ENCODE measurements at regions not wholly inside any gene's neighbourhood (a gene's known extent, or its start where the extent isn't known, plus 50 kb on each side); places are given as distances from the start of the nearest gene placed in this dataset.
"Not testable (repeated sequence)": the region's sequence is repeated elsewhere in the genome, so short reads cannot be mapped to it uniquely, and the experiment has no call there.

DNA sequence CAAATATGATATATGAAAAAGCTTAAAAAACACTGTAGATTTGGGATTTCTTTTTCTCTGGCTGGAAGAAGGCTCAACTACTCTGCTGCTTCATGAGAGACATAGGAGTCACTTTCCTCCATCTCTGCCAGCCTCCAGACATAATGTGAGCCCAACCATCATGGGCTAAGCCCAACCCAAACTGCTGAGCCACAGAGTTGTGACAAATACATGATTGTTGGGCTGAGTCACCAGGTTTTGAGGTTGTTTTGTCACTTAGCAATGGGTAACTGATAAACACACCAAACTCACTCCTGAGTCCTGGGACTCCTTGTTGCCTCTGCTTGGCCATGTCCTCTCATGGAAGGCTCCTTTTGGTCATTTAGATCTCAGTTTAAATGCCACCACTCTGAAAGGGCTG lies 381.8 kb upstream of the FZD8 start:
- peak; percentile 2 for DNase-seq

DNA sequence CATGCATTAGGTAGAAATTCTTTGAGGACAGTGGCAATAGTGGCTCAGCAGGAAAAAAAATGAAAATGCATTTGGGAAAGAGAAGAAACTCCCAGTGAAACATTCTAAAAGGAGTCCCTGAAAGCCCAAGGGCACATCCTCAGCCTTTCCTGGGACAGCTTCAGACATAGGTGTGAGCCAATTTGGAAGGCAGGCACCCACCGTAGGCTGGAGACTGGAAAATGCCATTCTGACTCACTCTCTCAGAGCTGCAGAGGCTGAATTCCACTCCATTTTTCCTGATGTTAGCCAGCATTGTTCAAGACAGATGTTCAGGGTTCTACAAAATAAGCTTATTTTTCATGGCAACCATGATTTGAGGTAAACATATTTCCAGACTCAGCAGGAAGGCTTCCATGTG lies 379.0 kb upstream of the FZD8 start:
- no peak for DNase-seq

DNA sequence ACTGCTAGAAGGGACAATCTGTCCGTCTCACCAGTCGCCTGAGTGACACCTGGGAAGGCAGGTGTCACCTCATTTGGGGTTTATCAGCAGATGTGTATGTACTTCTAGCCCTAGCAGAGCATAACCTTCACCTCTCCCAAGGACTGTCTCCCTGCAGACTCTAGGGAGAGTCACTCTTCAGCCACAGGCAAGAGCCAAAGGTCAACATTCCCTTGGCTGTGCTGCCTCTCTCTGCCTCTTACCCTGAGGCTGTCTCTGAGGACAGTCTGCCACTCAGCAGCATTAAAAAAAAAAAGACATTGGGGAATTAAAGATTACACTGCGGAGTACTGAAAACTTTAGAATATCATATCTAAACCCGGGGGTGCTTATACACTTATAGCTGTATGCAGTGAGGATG lies 377.7 kb upstream of the FZD8 start:
- DNase-seq: no peak

DNA sequence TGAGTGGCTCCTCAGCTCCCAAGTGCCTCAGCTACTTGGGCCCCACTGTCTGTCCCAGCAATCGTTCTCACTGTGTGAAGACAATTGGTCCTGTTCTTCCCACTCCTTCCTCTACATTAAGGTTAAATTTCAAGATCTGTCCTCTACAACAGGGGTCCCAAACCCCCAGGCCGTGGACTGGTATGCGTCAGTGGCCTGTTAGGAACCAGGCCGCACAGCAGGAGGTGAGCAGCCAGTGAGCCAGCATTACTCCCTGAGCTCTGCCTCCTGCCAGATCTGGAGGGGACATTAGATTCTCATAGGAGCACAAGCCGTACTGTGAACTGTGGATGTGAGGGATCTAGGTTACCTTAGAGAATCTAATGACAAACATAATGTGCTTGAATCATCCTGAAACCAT lies 376.9 kb upstream of the FZD8 start:
- no peak for DNase-seq

DNA sequence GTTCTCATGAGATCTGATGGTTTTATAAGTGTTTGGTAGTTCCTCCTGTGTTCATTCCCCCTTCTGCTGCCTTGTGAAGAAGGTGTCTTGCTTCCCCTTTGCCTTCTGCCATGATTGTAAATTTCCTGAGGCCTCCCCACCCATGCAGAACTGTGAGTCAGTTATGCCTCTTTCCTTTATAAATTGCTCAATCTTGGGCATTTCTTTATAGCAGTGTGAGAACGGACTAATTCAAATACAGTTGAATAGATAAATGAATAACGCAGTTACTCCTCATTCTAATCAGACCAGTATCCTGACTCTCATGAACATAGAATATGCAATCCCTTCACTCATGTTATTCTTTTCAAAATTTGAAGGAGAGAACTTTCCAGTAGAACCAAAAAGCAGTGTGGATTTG lies 375.0 kb upstream of the FZD8 start:
- DNase-seq: no peak

DNA sequence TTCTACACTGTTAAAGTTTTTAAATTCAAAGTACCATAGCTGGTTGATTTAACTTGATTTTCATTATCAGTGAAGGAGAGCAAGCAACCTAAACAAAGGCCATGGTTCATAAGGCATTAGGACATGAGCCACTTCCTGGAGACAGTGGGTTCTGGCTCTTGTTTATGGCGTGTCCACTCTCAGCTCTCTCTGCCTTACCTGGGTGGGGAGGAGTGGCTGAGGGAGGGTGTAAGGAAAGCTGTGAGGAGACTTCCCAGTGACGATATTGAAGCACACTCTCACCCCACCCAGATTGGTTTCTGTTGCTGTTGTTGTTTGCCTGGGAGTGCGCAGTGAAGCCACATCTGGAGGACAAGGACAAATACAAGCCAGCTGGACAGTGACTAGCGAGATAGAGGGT lies 365.3 kb upstream of the FZD8 start:
- DNase-seq: no peak

DNA sequence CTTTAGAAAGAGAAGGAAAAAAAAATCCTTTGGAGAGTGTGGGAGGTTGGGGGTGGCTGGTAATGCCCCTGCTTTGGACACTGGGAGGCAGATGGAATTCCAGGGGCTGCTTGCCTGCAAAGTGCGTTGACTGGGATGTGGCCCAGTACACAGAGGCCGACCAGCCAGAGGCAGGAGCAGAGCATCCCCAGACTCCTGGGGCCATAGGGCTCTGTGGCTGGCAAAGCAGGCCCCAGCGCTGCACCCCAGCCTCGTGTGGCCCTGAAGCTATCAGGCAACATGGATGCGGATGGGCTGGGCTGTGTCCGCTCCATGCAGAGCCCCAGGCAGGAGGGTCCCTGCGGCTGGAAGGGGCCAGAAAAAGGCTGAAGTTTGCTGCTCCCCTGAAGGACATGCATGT lies 361.6 kb upstream of the FZD8 start:
- no peak for DNase-seq

DNA sequence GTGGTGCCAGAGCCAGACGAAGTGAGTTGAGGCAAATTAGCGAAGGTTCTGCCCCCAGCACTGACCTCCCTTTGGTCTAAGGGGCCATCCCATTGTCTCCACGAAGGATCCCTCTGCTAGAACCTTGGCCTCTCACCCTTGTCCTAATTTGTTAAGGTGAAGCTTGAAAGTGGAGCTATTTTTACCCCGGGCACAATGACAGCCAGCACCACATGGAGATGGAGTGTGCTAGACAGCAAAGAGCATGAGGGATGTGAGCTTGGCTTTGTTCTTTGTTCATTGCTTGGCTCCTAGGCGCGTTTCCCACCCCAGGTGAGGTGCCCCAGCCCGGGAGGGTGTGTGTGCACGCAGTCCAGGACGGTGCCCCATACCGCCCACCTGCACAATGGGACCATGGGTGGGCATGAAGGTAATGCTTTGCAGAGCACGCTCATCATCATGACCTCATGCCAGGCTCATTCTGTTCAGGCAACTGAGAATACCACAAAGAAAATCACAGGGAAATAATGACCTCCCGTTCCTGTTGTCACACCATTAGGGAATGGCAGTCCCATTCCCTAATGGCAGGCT lies 361.0 kb upstream of the FZD8 start:
- no peak for DNase-seq

DNA sequence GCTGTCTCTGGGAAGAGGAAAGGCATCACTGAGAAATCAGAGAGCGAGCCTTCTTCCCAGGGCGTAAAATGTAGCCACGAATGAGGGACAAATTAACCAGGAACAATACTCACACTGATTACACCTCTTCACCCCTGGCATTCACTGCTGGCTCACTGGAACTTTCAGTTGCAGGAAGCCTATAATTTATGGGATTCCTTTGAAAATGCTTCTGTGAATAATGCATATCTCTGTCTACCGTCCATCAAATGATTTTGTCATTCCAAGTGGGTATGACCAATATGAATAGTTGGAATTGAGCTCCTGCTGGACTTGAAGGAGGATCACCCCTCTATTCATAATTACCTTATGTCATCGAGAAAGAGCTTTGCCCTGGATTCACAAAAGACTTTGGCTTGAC lies 360.3 kb upstream of the FZD8 start:
- DNase-seq: no peak

DNA sequence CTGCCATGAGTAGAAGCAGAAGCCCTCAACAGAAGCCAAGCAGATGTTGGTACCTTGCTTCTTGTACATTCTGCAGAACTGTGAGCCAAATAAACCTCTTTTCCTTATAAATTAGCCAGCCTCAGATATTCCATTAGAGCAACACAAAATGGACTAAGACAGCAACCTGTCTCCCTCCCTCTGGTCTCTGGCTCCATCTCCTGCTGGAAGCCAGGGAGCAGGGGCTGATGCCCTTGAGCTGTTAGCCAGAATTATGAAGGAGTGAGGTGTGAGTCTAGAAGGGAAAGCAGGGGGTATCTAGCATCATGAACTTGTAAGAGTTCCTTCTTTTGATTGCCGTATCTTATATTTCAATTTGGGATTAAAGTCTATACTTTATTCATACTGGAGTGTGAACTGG lies 358.7 kb upstream of the FZD8 start:
- not testable (repeated sequence) for DNase-seq

DNA sequence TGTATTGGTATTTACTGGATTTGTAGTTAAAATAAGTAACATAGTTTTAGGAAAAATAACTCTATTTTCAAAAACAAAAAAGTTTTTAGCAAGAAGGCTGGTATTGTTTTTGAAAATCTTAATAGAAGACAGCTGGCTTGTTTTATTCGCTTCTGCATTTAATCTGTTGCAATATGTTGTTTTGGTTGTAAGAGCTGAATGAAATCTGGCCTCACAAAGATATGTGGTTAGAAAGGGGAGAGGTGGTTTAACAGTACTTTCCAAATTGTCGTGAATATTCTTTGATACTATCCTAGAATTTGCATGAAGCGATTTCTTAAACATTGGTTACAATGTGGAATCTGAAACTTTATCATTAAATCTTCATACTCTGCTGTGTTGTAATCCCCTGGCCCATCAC lies 355.9 kb upstream of the FZD8 start:
- no peak for DNase-seq

DNA sequence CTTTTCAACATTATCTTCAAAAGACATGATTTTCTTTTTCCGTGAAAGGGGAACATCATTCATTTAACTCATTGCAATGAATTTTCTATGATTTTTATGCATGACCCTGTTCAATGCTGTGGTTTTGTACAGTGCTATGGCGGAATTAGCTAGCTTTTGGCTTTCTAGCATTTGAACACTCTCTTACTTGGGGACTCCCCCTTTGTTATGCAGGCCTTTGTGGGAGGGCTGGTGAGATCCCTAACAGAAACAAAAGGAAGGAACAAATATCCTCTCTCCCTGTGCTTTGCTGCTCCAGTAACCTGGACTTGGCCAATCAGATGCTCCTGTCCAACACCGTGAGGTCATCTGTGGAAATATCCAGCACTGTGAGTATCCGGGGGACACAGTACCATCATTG lies 353.4 kb upstream of the FZD8 start:
- DNase-seq: no peak

DNA sequence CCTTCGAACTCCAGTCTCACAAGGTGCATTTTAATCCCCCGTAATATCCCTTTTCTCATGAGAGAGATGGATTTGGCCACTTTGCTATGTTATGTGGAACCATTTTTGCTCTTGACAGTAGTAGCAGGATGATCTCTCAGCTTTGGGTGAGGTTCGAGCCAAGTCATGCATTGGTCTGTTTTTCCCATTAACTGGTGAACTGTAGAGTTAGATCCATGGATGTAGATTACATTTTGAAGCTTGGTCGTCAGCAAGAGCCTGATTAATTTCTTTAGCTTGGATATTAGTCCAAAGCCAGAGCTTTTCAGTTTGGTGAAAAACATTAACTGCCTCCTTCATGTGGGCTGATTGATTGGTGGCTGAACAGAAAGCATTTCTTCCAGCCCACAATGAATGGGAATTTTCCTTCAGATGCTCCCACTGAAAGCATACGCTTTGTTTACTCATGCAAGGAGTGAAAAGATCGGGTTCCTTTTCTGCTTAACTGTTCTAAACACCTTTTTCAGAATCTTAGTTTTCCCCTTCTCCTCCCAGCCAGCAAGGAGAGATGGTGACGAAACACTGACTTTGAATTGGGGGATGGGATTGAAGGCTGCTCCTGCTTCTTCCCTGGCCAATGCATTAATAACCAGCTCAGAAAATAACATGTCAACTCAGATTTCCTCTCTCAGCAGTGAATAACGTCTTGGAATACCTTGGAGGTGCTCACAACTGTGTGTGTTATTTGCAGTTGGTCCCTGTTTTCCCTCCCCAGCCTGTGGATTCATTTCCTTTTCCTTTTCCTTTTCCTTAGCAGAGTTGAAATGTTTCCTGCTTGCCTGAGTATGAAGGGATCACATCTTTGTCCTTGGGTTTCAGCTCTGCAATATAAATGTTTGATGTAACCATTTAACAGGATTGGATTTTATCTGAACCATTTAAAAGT lies 351.8 kb upstream of the FZD8 start:
- DNase-seq: no peak

DNA sequence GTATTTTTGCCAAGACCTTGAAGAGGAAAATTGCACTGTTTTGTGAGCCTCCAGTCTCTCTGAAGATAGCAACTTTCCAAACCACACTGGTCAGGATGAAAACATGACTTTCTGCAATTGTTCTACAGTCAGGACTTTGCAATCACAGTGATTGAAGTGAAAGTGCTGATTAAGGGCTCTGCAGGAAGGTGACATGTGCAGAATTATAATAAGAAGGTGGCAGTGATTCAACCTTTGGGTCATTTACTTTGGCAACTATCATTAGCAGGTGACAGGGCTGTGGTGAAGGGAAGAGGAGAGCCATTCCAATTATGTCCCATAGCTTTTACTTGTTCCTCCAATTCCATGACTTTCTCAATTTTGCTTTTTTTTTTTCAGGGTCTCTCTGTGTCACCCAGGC lies 350.0 kb upstream of the FZD8 start:
- no peak for DNase-seq

DNA sequence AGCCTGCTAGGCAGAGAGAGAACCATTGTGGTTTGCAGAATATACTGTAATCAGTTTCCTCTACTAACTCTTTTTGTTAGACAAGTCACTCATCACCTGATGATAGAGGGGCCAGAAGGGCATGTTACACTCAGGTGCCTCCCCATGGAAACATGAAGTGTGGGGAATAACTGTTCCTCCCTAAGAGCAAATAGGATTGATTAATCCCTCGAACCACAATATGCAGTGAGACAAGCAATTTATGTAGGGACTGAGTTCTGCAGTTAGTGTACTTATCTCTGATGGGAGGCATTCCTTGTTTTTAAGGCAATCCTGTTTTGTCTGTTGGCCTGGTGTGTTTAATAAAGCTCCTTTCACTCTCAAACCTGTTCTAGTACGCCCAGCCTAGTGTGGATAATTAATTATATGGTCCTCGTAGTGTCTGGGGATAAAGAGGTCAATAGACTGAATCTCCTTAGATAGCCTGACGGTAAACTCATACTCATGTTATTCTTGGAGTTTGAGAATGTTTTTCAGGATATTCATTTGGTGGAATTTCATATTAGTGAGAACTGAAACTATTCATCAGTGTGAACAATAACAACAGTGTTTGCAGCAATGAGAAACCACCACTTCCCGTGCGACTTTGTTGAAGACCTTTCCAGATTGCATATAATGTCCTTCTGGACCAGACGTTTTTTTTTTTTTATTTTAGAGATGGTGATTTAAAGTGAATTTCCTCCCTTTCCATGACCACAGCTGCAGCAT lies 344.8 kb upstream of the FZD8 start:
- DNase-seq: no peak

DNA sequence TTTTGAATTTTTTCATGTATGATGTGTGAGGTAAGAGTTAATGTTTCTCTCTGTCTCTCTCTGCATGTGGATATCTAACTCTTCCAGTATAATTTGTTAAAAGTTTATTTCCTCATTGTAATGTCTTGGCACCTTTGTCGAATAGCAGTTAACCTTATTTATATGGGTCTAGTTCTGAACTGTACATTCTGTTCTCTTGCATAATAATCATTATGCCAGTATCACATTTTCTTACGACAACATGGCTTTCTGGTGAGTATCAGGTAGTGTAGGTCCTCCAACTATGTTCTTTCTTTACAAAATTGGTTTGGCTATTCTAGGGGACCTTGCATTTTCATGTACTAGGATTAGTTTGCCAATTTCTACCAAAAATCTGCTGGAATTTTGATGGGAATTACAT lies 337.0 kb upstream of the FZD8 start:
- no peak for DNase-seq

DNA sequence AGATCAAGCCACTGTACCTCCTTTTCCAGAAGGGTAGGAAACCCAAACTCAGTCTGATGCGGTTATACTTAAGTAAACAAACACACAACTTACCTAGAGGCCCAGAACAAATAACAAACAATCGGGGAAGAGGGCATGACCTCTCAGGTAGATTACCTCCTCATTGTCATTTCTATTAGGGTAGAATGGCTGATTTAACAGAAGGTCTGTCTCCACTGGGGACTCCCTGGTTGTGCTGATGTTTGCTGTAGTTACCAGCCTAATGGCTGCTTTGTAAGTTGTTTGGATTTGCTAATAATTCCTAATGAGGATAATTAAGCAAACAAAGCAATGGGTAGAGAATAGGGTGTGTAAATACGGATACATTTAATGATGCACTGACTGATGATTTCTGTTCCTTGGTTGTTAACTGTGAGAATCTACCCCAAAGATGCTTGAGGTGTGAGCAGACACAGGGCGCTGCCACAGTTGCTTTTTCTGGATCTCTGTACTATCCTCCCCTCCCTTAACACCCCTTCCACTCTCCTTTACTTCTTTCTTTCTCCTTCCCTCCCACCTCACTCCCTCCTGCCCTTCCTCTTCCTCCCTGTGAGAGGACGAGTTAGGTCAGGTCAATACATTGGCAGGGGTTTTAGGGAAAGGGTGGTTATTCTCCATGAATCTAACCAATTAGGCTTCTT lies 332.0 kb upstream of the FZD8 start:
- DNase-seq: not testable (repeated sequence)

DNA sequence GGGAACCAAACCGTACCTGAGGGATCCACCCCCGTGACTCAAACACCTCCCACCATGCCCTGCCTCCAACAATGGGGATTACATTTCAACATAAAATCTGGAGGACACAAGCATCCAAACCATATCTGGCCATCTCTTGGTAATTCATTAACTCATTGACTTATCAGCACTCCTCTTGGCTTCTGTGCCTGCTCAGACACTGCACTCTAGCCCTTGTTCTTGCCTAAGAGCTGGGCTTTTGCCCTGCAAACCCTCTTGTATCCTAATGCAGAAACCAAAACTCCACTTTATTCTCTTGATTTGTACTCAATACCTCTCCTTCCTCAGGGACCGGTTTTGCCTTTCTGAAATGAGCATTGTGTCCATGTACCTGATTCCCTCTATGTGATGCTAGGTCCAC lies 330.2 kb upstream of the FZD8 start:
- no peak for DNase-seq

DNA sequence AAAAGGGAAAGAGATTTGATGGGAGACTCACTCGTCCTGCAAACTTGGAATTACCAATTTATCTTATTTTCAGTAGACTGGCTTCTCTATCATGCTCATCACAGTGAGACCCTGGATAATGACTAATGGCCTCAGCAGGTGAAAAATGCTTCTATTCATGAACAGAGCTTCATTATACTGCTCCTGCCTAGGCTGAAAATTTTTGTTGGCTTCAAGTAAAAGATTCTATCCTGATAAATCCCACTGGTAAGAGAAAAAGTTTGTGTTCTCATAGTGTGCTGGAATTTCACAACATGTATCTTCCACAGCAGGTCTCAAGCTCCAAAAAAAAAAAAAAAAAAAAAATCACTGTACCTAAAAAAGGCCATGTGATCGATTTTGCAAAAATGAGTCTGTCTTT lies 329.3 kb upstream of the FZD8 start:
- no peak for DNase-seq

DNA sequence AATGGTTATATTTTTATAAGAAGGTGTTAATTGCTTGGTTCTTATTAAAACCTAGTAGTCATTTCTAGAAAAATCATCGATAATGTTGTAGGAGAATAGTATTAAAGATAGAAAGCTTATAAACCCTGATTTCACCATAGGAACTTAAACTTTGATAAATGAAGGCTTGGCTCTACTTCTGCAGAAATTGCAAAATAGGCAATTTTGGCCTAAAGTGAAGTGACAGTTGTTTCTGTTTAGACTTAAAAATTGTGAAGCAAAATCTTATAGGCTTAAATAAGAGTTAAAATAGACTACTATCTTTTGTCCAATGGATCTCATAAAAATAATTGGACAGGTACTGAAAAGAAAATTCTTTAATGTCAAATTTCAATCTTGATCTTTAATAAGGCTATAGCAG lies 321.6 kb upstream of the FZD8 start:
- no peak for DNase-seq

DNA sequence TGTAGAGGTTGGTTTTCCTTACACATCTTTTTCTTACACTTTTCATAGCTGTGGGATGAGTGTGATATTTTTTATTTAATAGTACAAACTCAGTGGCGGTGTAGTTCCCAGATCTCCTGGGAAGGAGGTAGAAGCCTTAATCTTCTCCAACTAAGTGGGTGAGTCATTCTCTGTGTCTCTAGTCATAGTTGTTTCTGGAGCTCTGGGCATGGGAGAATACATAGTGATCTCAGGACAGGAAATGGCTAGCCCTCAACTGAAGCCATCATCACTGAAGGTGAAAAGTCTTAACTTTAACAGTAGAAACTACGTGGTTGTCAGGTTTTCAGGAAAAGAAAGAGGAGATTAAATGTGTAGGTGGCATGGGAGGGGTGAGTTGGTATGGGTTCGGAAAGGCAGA lies 319.4 kb upstream of the FZD8 start:
- DNase-seq: no peak

DNA sequence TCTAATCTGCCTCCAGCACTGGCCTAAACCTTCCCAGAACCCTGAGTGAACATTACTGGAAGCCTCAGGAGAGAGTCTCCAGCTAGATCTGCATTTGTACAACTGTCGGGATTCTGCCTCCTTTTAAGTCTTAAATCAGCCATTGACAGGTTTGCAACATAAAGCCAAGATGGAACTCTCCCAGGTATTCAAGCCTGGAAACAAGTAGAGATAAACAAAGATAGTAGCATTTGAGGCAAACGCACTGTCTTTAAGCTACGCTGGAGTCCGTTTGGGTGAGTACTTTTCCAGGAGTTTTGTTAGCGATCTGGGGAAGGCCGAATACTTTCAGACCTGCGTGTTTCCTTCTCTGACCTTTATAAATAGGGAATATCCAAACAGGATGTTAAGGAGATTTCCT lies 317.2 kb upstream of the FZD8 start:
- DNase-seq: no peak

DNA sequence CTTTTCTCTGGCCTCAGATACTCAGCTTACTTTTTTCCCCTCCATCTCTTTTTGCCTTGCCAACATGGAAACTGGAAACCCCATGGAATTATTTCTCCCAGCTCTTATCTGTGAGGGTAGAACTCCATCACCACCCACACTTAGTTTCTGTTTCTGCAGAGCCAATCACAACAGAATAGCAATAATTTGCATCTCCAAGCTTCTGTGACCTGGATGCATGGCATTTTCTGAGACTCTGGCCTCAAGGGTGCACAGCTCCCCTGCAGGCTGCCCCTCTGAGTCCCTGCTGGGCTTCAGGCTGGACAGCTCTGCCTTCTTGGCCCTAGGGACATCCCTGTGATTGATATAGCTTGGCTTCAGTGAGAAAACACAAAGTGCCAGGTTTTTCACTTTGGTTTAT lies 316.5 kb upstream of the FZD8 start:
- not testable (repeated sequence) for DNase-seq

DNA sequence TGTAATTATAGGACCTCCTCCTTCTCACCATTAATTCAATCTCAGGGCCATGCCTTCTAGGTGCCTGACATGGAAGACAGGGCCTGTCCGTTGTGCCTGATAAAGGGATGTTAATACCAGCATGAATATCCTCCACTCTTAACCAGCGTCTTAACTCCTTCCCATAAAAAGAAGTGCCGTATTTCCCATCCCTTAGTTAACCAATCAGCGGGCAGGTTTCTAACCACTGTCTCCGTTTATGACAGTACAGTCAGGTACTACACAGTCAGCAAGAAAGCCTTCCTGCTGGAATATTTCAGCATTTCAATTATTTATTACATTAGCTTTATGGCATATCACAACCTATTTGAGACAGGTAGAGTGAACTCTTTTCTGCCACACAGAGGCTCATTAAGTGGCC lies 308.6 kb upstream of the FZD8 start:
- no peak for DNase-seq

All from OCI-M1 (cell line).